Mammary epithelial cell (primary cell): ENCODE measurements at regions not wholly inside any gene's neighbourhood (a gene's known extent, or its start where the extent isn't known, plus 50 kb on each side); places are given as distances from the start of the nearest gene placed in this dataset.

Source experiments
- CTCF ChIP-seq, 2 donors: IDR thresholded peaks in 1 of 2; conservative IDR thresholded peaks in 1 of 2; 2 replicates each; pipeline ENCODE4 v1.5.1; 2011 to 2012; ENCODE audit warnings: inconsistent platforms in 2 of 2, low read length in 2 of 2, mild to moderate bottlenecking in 2 of 2, control low read depth in 1 of 2, low read depth in 1 of 2; ENCODE audit not compliant: insufficient read depth in 1 of 2; ENCODE audit errors: extremely low read depth in 1 of 2
- EZH2 ChIP-seq: IDR thresholded peaks from 2 replicates; pipeline ENCODE4 v1.6.1; 2012; ENCODE audit warnings: low read length, inconsistent platforms, borderline replicate concordance

GRCh38 chr4:119962631-119963030 is 104.0 kb downstream of the MAD2L1 start:
- no peak for TF ChIP-seq CTCF (conservative IDR thresholded peaks at IDR 0.05 in 1 of 2, IDR thresholded peaks at IDR 0.05 in 1 of 2; ENCODE audit: extremely low read depth in 1 of 2, insufficient read depth in 1 of 2, low read depth in 1 of 2, low read length in 2 of 2)
- TF ChIP-seq EZH2: no peak
